GM12878 (cell line): ENCODE measurements at regions not wholly inside any gene's neighbourhood (a gene's known extent, or its start where the extent isn't known, plus 50 kb on each side); places are given as distances from the start of the nearest gene placed in this dataset.

ENCODE experiments used
- ATAC-seq: fragments of 200-7000 bp; cut with Tn5 transposase; 3 replicates; pipeline ENCODE4 v1.9.1; 2020; ENCODE audit warnings: mild to moderate bottlenecking, moderate library complexity
- BruUV-seq: library from RNA; stranded (reverse); fragments of 400-500 nt; replicated peaks from 2 replicates; lab custom pipeline; 2021; lab: Mats Ljungman, UMichigan
- CTCF ChIA-PET: fragments of 300-600 bp; sonication (Branson Sonifier 250); formaldehyde crosslinking; extraction: SDS; loops from one replicate; lab custom pipeline; 2021; ENCODE audit warnings: inconsistent platforms; lab: Yijun Ruan, JAX
- POLR2A ChIA-PET: fragments of 350-600 bp; formaldehyde crosslinking; extraction: SDS; loops from one replicate; lab custom pipeline; 2021; ENCODE audit warnings: inconsistent platforms; lab: Charles Lee
- RAD21 ChIA-PET: fragments of 300-600 bp; sonication (Branson Sonifier 250); formaldehyde crosslinking; loops from one replicate; lab custom pipeline; 2023; ENCODE audit warnings: antibody characterized with exemption; ENCODE audit not compliant: unreplicated experiment; lab: Charles Lee
- SMC1A ChIA-PET: fragments of 300-600 bp; sonication (Branson Sonifier 250); formaldehyde crosslinking; loops from one replicate; lab custom pipeline; 2023; ENCODE audit not compliant: unreplicated experiment, uncharacterized antibody; lab: Charles Lee
- DNase-seq: peaks from one replicate; pipeline ENCODE4 v3.0.0-alpha.2; 2011; ENCODE audit warnings: low read depth, low spot score
- FAIRE-seq: peaks from 3 replicates; lab custom pipeline; 2011; peaks lifted over from hg19 to GRCh38; lab: Jason Lieb, UNC
- H2AFZ ChIP-seq: 2 replicates; pipeline ENCODE4 v1.6.0; 2011; ENCODE audit warnings: low read depth, low read length, control low read depth; ENCODE audit not compliant: control insufficient read depth
- H3K27ac ChIP-seq: 2 replicates; pipeline ENCODE4 v1.5.1; 2011; ENCODE audit warnings: control low read depth; ENCODE audit not compliant: control insufficient read depth, insufficient read depth
- H3K27me3 ChIP-seq, 2 experiments: replicated peaks in 1 of 2; 2 replicates each; pipeline versions ENCODE4 v1.6.0 to v1.6.1; 2011; ENCODE audit warnings: low read length in 1 of 2; ENCODE audit not compliant: control insufficient read depth in 2 of 2, insufficient read depth in 2 of 2
- H3K36me3 ChIP-seq, 2 experiments: 2 replicates each; pipeline ENCODE4 v1.5.1; 2011; ENCODE audit warnings: low read length in 1 of 2; ENCODE audit not compliant: control insufficient read depth in 2 of 2, insufficient read depth in 2 of 2
- H3K4me1 ChIP-seq: 2 replicates; pipeline ENCODE4 v1.6.1; 2011; ENCODE audit warnings: mild to moderate bottlenecking, low read length, moderate library complexity, mixed read lengths; ENCODE audit not compliant: control insufficient read depth, insufficient read depth
- H3K4me2 ChIP-seq: 2 replicates; pipeline ENCODE4 v1.6.0; 2011; ENCODE audit warnings: control low read depth; ENCODE audit not compliant: control insufficient read depth, insufficient read depth
- H3K4me3 ChIP-seq: fragments of 200-600 bp; sonication (generic); 2 replicates; pipeline ENCODE4 v1.5.1; 2016
- H3K79me2 ChIP-seq: 2 replicates; pipeline ENCODE4 v1.6.0; 2011; ENCODE audit warnings: low read length; ENCODE audit not compliant: control insufficient read depth, insufficient read depth
- H3K9ac ChIP-seq: 2 replicates; pipeline ENCODE4 v1.8.0; 2011; ENCODE audit warnings: low read length, control low read depth, mixed read lengths; ENCODE audit not compliant: control insufficient read depth, insufficient read depth
- H3K9me3 ChIP-seq: replicated peaks from 3 replicates; pipeline ENCODE4 v1.5.1; 2011; ENCODE audit warnings: mild to moderate bottlenecking, low read length; ENCODE audit not compliant: control insufficient read depth, insufficient read depth
- H4K20me1 ChIP-seq: 2 replicates; pipeline ENCODE4 v1.6.0; 2011; ENCODE audit not compliant: control insufficient read depth, insufficient read depth
- BACH1 ChIP-seq: fragments of 450-650 bp; IDR thresholded peaks from 2 replicates; pipeline ENCODE4 v1.6.1; 2017; ENCODE audit warnings: mild to moderate bottlenecking, borderline replicate concordance
- BCL11A ChIP-seq: IDR thresholded peaks from 2 replicates; pipeline ENCODE4 v1.6.1; 2011; ENCODE audit warnings: low read depth, low read length
- EZH2 ChIP-seq: IDR thresholded peaks from 2 replicates; pipeline ENCODE4 v1.6.1; 2012; ENCODE audit warnings: low read depth, mild to moderate bottlenecking, control low read depth, inconsistent platforms, low read length, borderline replicate concordance; ENCODE audit not compliant: control insufficient read depth
- GABPA ChIP-seq: IDR thresholded peaks from 2 replicates; pipeline ENCODE4 v1.6.1; 2014; ENCODE audit warnings: antibody characterized with exemption, low read depth, mild to moderate bottlenecking, inconsistent platforms
- NBN ChIP-seq: fragments of 450-650 bp; IDR thresholded peaks from 2 replicates; pipeline ENCODE4 v1.6.1; 2016
- NR2F1 ChIP-seq: fragments of 450-650 bp; conservative IDR thresholded peaks from 2 replicates; pipeline ENCODE4 v1.6.1; 2017; ENCODE audit warnings: mild to moderate bottlenecking
- POLR2AphosphoS5 ChIP-seq: IDR thresholded peaks from 2 replicates; pipeline ENCODE4 v1.6.1; 2011; ENCODE audit warnings: mild to moderate bottlenecking, low read length, inconsistent platforms
- RAD21 ChIP-seq: IDR thresholded peaks from 2 replicates; pipeline ENCODE4 v1.6.1; 2011; ENCODE audit warnings: mild to moderate bottlenecking, low read depth, low read length, moderate library complexity; ENCODE audit not compliant: insufficient read depth
- SMAD5 ChIP-seq: IDR thresholded peaks from 2 replicates; pipeline ENCODE4 v1.6.1; 2016; ENCODE audit warnings: antibody characterized with exemption, low read depth
- SREBF2 ChIP-seq: IDR thresholded peaks from 2 replicates; pipeline ENCODE4 v1.6.1; 2012; ENCODE audit warnings: mild to moderate bottlenecking, low read length
- TBL1XR1 ChIP-seq: IDR thresholded peaks from 2 replicates; pipeline ENCODE4 v1.6.1; 2012; ENCODE audit warnings: low read depth, low read length, improper control_type of control experiment
- ZNF217 ChIP-seq: fragments of 450-650 bp; IDR thresholded peaks from 2 replicates; pipeline ENCODE4 v1.6.1; 2017; ENCODE audit warnings: antibody characterized with exemption, mild to moderate bottlenecking
- ZNF384 ChIP-seq: IDR thresholded peaks from 2 replicates; pipeline ENCODE4 v1.6.1; 2012; ENCODE audit warnings: low read depth, mild to moderate bottlenecking, low read length, improper control_type of control experiment, borderline replicate concordance
- WGBS: methylation state at CpG from one replicate; pipeline ENCODE4 v1.1.6; 2016; ENCODE audit warnings: low lambda C conversion rate; ENCODE audit not compliant: insufficient replicate concordance, insufficient coverage; ENCODE audit errors: missing lambda C conversion rate; 5-methylcytosine and 5-hydroxymethylcytosine counted together
- in situ Hi-C: fragments of 300-500 bp; cut with MboI; formaldehyde crosslinking; loops from 9 replicates; pipeline ENCODE4 v1.14.3; 2018; ENCODE audit warnings: mixed read lengths
- intact Hi-C: fragments of 100-400 bp; cut with micrococcal nuclease; formaldehyde crosslinking; loops from one replicate; pipeline ENCODE4 v1.14.2; 2022; ENCODE audit not compliant: unreplicated experiment
- TF ChIP-seq, protein P1 (sequence below): fragments of 450-650 bp; conservative IDR thresholded peaks from 2 replicates; pipeline ENCODE4 v1.6.1; 2017; ENCODE audit warnings: mild to moderate bottlenecking, moderate library complexity

GRCh38 chr4:104205116-104205515, 289.6 kb downstream of the CXXC4 start:
- Histone ChIP-seq H3K79me2 (no peaks in the 10 kb centered on the region), H3K9ac (no peak overlapping the region), H3K27ac (no peak overlapping the region), H3K27me3 (no peaks in the 10 kb centered on the region), H3K4me2 (no peak overlapping the region), H2AFZ (no peak overlapping the region), H4K20me1 (no peaks in the 10 kb centered on the region), H3K36me3 (no peaks in the 10 kb centered on the region), H3K4me3 (no peak overlapping the region), H3K4me1 (no peaks in the 10 kb centered on the region), H3K9me3 (no peaks in the 10 kb centered on the region; the same call in 2 of the 3 replicates)
- POLR2A ChIA-PET, result no interaction called here
- intact Hi-C loops, result no loop called here
- BruUV-seq, result no TSS peak
- SMC1A ChIA-PET, result no interaction called here
- ATAC-seq (no peak), FAIRE-seq (no peak), DNase-seq (no peak)
- RAD21 ChIA-PET, result no interaction called here
- in situ Hi-C loops, result no loop called here
- TF ChIP-seq NBN, result no peak
- TF ChIP-seq ZNF384, result no peak
- TF ChIP-seq EZH2, result no peak
- no peak for TF ChIP-seq ZNF217
- CTCF ChIA-PET, result no interaction called here

DNA sequence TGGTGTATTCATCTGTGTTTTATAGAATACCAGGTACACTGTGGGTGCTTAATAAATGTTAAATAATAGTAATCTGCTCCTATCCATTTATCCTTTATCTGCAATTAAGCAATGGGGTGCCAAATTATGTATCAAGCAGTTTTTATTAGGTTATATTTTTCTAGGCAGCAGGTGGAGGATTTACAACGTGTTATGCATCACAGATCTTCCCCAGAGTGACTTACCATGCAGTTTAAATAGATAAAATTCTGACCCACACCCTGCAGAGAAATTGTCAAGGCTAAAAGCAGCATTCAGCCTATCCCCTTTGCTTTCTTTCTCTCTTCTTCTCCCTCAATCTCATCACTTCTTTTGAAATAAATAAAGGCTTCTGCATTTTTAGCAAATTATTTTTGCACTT, 306.4 kb downstream of the CXXC4 start:
- ChIA-PET RAD21 (no interaction called here), POLR2A (no interaction called here), SMC1A (no interaction called here), CTCF (no interaction called here)
- no peaks in the 10 kb centered on the region for H3K79me2 ChIP-seq
- no peaks in the 10 kb centered on the region for H3K4me1 ChIP-seq
- H3K4me3 ChIP-seq, result no peak overlapping the region
- intact Hi-C loops (no loop called here), in situ Hi-C loops (no loop called here)
- no peak overlapping the region for H2AFZ ChIP-seq
- FAIRE-seq (no peak), DNase-seq (no peak), ATAC-seq (no peak; the same call in 2 of the 3 replicates)
- H3K9ac ChIP-seq, result no peak overlapping the region
- TF ChIP-seq NR2F1, result no peak
- TF ChIP-seq BACH1, result no peak
- TF ChIP-seq, protein P1, sequence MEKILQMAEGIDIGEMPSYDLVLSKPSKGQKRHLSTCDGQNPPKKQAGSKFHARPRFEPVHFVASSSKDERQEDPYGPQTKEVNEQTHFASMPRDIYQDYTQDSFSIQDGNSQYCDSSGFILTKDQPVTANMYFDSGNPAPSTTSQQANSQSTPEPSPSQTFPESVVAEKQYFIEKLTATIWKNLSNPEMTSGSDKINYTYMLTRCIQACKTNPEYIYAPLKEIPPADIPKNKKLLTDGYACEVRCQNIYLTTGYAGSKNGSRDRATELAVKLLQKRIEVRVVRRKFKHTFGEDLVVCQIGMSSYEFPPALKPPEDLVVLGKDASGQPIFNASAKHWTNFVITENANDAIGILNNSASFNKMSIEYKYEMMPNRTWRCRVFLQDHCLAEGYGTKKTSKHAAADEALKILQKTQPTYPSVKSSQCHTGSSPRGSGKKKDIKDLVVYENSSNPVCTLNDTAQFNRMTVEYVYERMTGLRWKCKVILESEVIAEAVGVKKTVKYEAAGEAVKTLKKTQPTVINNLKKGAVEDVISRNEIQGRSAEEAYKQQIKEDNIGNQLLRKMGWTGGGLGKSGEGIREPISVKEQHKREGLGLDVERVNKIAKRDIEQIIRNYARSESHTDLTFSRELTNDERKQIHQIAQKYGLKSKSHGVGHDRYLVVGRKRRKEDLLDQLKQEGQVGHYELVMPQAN, result no peak
- no peak for TF ChIP-seq ZNF384
- no peak for TF ChIP-seq TBL1XR1
- TF ChIP-seq BCL11A, result no peak
- TF ChIP-seq GABPA, result no peak
- TF ChIP-seq SMAD5, result no peak
- no peak for TF ChIP-seq RAD21
- TF ChIP-seq POLR2AphosphoS5, result no peak
- TF ChIP-seq SREBF2, result no peak
- no peaks in the 10 kb centered on the region for H4K20me1 ChIP-seq
- H3K27me3 ChIP-seq, result no peaks in the 10 kb centered on the region
- no TSS peak for BruUV-seq
- no peak overlapping the region for H3K27ac ChIP-seq
- no peaks in the 10 kb centered on the region; the same call in 2 of the 3 replicates for H3K9me3 ChIP-seq
- H3K36me3 ChIP-seq, result no peaks in the 10 kb centered on the region
- no peak overlapping the region for H3K4me2 ChIP-seq
- WGBS, result 0% methylated on average over 1 of the region's 1 CpG
